ENCODE measurements at regions not wholly inside any gene's neighbourhood (a gene's known extent, or its start where the extent isn't known, plus 50 kb on each side); places are given as distances from the start of the nearest gene placed in this dataset.
"Not testable (repeated sequence)": the region's sequence is repeated elsewhere in the genome, so short reads cannot be mapped to it uniquely, and the experiment has no call there.

DNA sequence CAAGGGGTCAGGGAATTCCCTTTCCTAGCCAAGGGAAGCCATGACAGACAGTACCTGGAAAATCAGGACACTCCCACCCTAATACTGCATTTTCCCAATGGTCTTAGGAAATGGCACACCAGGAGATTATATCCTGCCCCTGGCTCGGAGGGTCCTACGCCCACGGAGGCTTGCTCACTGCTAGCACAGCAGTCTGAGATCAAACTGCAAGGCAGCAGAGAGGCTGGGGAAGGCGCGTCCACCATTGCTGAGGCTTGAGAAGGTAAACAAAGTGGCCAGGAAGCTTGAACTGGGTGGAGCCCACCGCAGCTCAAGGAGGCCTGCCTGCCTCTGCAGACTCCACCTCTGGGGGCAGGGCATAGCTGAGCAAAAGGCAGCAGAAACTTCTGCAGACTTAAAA is 207.1 kb upstream of the OBI1 start:
- TF ChIP-seq, protein P1, sequence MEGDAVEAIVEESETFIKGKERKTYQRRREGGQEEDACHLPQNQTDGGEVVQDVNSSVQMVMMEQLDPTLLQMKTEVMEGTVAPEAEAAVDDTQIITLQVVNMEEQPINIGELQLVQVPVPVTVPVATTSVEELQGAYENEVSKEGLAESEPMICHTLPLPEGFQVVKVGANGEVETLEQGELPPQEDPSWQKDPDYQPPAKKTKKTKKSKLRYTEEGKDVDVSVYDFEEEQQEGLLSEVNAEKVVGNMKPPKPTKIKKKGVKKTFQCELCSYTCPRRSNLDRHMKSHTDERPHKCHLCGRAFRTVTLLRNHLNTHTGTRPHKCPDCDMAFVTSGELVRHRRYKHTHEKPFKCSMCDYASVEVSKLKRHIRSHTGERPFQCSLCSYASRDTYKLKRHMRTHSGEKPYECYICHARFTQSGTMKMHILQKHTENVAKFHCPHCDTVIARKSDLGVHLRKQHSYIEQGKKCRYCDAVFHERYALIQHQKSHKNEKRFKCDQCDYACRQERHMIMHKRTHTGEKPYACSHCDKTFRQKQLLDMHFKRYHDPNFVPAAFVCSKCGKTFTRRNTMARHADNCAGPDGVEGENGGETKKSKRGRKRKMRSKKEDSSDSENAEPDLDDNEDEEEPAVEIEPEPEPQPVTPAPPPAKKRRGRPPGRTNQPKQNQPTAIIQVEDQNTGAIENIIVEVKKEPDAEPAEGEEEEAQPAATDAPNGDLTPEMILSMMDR (IDR thresholded peaks at IDR 0.05; ENCODE audit: poor library complexity, severe bottlenecking): not testable (repeated sequence)
- TF ChIP-seq RAD21 (conservative IDR thresholded peaks at IDR 0.05); POLR2AphosphoS5 (IDR thresholded peaks at IDR 0.05); EZH2 (IDR thresholded peaks at IDR 0.05; ENCODE audit: borderline replicate concordance, insufficient read depth, low read length, poor library complexity, severe bottlenecking); TAF1 (IDR thresholded peaks at IDR 0.05; ENCODE audit: low read depth): not testable (repeated sequence)
